Ecto neural progenitor cell (in vitro differentiated cells): ENCODE measurements at regions not wholly inside any gene's neighbourhood (a gene's known extent, or its start where the extent isn't known, plus 50 kb on each side); places are given as distances from the start of the nearest gene placed in this dataset.
"Not testable (repeated sequence)": the region's sequence is repeated elsewhere in the genome, so short reads cannot be mapped to it uniquely, and the experiment has no call there.

Experiments
- DNase-seq: peaks from one replicate; pipeline ENCODE4 v3.0.0-alpha.2; 2018; ENCODE audit warnings: low spot score

DNA sequence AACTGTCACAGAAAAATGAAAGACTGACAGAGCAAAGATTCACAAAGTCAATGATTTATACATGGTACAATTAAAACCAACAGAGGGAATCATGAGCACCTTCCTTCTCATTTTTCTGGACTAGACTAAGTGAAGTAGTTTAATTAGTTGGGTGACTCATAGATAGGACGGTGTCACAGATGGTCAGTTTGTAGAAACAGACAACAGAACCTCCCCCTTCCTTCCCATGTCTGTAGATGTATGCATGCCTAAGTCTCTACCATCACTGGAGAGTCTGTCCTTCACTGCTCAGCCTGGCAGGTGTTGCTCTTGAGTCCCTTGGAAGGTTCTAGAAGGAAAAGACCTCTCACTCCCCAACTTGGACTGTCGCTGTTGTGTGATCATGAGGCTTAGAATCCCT, 75.4 kb upstream of the EEF1E1 start:
- no peak for DNase-seq

DNA sequence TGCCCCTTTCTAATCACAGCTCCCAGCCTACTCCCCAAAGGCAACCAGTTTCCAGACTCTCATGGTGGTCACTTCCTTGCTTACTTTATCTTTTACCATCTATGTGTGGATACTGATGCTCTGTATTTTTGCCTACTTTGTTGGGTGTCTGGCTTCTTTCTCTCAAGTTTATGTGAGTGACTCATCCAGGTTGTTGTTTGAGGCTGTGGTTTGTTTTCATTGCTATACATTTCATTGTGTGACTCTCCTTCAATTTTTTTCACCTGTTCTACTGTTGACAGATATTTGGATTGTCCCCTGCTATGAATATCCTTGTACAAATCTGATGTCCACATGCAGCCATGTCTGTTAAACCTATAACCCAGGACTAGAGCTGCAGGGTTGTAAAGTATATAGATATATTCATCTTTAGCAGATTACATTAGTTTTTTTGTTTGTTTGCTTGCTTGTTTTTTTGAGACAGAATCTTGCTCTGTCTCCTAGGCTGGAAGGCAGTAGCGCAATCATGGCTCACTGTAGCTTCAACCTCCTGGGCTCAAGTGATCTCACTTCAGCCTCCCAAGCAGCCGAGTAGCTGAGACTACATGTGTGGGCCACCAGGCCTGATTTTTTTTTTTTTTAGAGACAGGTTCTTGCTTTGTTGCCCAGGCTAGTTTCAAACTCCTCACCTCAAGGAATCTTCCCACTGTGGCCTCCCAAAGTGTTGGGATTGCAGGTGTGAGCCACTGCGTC, 72.9 kb upstream of the EEF1E1 start:
- DNase-seq = no peak

DNA sequence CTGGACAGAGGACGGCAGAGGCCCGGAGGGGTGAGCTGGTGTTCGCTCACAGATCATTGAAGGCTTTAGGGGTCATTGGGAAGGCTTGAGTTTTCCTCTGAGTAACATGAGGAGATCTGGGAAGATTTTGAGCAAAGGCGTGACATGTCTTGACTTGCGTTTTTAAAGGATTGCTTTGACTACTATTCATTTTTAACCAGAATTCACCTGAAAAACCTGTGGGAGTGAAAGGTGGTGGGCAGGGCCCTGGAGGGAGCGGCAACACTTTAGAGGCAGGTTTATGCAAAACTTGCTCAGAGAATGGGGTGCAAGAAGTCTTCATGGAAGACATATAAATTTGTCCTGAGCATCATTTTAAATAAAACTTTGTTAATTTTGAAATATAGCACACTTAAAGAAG, 72.2 kb upstream of the EEF1E1 start:
- no peak for DNase-seq

DNA sequence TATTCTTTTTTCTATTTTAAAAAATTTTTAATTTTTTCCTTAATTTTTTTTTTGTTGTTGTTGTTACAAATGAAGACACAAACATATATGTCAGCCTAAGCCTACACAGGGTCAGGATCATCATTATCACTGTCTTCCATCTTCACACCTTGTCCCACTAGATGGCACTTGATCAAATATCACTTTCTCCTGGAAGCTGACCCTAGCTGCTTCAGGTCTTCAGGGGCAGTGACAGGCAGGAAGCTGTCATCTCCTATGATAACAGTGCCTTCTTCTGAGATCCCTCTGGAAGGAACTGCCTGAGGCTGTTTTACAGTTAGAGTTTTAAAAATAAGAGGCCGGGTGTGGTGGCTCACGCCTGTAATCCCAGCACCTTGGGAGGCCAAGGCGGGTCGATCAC, 70.2 kb upstream of the EEF1E1 start:
- DNase-seq = no peak

DNA sequence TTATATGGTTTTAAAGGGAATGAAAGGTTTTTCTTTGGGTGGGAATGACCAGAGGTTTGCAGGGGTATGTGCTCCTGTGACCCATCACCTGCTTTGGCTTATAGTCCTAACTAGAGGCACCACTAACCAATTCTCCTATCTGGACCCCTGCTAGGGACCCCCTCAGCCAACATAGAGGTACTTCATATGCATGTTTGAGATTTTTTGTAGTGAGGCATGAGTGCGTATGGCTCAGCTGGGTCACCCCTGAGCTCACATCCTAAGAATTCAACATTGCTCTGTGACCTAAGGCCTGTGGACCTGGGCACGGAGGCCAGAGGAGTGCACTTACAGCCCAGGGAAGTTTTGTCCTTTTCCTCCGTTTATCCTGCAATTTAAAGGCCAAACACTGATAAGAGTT, 68.4 kb upstream of the EEF1E1 start:
- DNase-seq = no peak

DNA sequence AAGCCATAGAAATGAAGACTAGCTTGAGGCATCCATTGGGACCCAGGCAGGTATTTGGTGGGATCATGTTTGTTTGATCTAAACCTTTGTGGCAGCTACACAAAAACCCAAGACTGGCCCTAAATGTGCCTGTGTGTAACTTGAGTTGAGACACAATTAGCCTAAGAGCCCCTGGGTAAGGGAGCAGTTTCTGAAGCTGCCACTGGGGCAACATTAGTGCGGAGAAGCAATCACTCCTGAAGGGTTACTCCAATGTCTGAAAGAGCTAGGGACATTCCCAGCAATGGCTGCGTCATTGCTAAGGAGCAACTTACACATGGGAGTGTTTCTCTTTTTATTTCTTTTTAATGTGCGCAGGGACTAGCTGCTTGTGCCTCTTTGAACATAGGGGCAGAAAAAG, 67.9 kb upstream of the EEF1E1 start:
- no peak for DNase-seq

DNA sequence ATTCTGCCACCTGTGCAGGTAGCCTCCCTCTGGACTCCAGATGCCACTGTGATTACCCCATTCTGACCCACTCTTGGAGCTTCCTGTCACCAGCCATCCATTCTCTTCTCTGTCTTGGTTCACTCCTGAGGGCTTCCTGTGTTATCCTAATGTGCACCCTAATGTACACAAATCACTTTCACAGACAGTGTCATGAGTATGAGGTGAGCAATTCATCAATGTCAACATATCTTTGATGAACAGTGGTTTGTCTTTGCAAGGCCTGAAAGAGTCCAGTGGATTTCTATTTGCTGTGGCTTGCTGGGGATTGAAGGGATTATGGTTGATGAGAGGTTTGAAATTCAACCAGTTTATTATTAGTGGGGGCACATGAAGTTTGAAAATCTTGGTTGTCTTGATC, 63.8 kb upstream of the EEF1E1 start:
- no peak for DNase-seq

DNA sequence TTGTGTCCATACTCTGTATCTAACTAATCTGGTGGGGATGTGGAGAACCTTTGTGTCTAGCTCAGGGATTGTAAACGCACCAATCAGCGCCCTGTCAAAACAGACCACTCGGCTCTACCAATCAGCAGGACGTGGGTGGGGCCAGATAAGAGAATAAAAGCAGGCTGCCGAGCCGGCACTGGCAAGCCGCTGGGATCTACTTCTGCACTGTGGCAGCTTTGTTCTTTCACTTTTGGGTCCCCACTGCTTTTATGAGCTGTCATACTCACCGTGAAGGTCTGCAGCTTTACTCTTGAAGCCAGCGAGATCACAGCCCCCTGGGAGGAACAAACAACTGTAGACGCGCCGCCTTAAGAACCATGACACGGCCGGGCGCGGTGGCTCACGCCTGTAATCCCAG, 62.7 kb upstream of the EEF1E1 start:
- not testable (repeated sequence) for DNase-seq

DNA sequence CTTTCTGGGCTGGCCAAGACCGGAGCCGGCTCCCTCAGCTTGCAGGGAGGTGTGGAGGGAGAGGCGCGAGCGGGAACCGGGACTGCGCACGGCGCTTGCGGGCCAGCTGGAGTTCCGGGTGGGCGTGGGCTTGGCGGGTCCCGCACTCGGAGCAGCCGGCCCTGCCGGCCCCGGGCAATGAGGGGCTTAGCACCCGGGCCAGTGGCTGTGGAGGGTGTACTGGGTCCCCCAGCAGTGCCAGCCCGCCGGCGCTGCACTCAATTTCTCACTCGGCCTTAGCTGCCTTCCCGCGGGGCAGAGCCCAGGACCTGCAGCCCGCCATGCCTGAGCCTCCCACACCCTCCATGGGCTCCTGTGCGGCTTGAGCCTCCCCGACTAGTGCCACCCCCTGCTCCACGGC, 61.9 kb upstream of the EEF1E1 start:
- DNase-seq = not testable (repeated sequence)

DNA sequence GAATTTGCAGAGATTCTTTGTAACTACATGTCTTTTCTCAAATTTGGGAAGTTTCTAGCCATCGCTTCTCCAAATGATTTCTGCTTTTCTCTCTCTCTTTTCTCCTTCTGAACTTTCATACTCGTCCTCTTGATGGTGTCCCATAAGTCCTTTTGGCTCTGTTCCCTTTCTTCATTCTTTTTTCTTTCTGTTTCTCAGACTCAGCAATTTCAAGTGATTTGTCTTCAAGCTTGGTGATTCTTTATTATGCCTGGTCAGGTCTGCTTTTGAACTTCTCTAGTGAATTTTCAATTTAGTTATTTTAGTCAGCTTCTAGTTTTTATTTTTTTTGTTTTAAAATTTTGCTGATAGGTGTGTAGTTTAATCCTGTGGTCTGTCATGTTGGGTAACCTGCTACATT, 57.6 kb upstream of the EEF1E1 start:
- no peak for DNase-seq

DNA sequence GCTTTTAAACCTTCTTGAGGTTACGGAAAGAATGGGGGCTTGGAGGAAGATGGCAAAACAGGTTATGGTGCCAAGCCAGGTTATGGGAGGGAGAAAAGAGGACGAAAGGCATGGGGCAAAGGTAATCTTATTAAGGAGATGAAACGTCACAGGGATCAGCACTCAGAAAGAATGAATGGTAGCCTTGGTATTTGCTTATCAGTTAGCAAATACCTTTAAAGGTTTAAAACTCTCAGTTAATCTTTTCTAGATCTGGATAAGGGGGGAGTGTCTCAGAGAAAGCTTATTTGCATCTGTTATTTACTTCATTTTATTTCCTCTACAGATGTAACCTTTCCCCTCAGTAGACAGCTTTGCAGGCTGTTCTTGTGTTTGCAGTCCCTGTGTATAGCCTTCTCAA, 55.5 kb upstream of the EEF1E1 start:
- no peak for DNase-seq

DNA sequence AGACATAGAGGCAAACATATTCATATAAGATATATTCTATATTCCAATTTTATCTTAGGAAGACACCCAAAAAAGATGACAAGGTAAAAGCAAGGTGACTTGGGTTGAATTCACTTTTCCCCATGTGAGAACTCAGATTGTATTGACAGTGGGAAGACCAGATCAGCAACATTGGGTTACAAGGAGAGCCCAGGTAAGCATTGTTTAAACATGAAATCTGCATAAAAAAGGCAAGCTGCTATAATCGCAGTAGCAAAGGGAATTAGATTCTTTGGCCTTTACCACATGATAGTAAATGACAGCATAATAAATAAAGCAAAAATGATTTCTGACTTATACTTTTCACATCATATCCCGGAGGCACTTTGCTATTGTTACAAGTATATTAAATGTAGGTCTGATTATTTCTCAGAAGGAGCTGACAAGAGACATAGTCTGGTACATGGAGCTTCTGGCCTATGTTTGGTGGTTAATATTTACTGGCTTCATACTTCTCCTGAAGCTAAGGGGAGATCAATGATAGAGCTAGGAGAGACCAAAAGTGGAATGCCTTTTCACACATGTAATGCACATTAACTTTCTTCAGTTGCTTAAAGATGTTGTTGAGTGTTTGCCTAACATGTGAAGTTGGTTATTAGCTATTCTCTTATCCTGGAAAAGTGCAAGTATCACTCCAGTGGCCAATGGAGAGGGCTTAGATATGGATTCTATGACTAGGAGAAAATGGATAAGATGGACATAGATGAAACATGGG, 53.1 kb upstream of the EEF1E1 start:
- no peak for DNase-seq
